Activated CD4-positive, alpha-beta T cell treated with anti-CD3 and anti-CD28 coated beads, Interleukin-2, Interleukin-6, amounts not matched to agents 100 ng/mL and 50 ng/mL, durations not matched to agents 16 hours and 8 hours (primary cell): ENCODE measurements at regions not wholly inside any gene's neighbourhood (a gene's known extent, or its start where the extent isn't known, plus 50 kb on each side); places are given as distances from the start of the nearest gene placed in this dataset.

ENCODE experiments used
- DNase-seq: peaks from one replicate; pipeline ENCODE4 v3.0.0-alpha.2; 2020

- DNase-seq: no peak
These were observed 874.9 kb upstream of the FLRT2 start for GRCh38 chr14:84655014-84655413.

- DNase-seq: no peak
These were observed 872.0 kb upstream of the FLRT2 start for GRCh38 chr14:84657911-84658310.

- no peak for DNase-seq
These were observed 859.1 kb upstream of the FLRT2 start for GRCh38 chr14:84670796-84671195.

- DNase-seq: no peak
These were observed 858.2 kb upstream of the FLRT2 start for GRCh38 chr14:84671776-84672175.

GRCh38 chr14:84674636-84675035, 855.3 kb upstream of the FLRT2 start:
- no peak for DNase-seq

- no peak for DNase-seq
These were observed 843.4 kb upstream of the FLRT2 start for GRCh38 chr14:84686550-84686949.

- DNase-seq: no peak
These were observed 841.5 kb upstream of the FLRT2 start for GRCh38 chr14:84688297-84689025.

GRCh38 chr14:84694161-84694560, 835.8 kb upstream of the FLRT2 start:
- DNase-seq: no peak

GRCh38 chr14:84704601-84705000, 825.3 kb upstream of the FLRT2 start:
- no peak for DNase-seq

- DNase-seq: no peak
These were observed 822.1 kb upstream of the FLRT2 start for GRCh38 chr14:84707830-84708229.

GRCh38 chr14:84708865-84709264, 821.1 kb upstream of the FLRT2 start:
- no peak for DNase-seq

- no peak for DNase-seq
These were observed 803.5 kb upstream of the FLRT2 start for GRCh38 chr14:84726471-84726870.

- no peak for DNase-seq
These were observed 780.6 kb upstream of the FLRT2 start for GRCh38 chr14:84749191-84749955.

GRCh38 chr14:84750284-84750683, 779.7 kb upstream of the FLRT2 start:
- DNase-seq: no peak

GRCh38 chr14:84750763-84751554, 779.0 kb upstream of the FLRT2 start:
- no peak for DNase-seq

- no peak for DNase-seq
These were observed 778.2 kb upstream of the FLRT2 start for GRCh38 chr14:84751745-84752144.

GRCh38 chr14:84760489-84761126, 769.3 kb upstream of the FLRT2 start:
- DNase-seq: no peak

GRCh38 chr14:84767434-84767833, 762.5 kb upstream of the FLRT2 start:
- DNase-seq: no peak

- no peak for DNase-seq
These were observed 759.9 kb upstream of the FLRT2 start for GRCh38 chr14:84770030-84770429.

GRCh38 chr14:84777356-84777755, 752.6 kb upstream of the FLRT2 start:
- DNase-seq: no peak

- no peak for DNase-seq
These were observed 747.0 kb upstream of the FLRT2 start for GRCh38 chr14:84782902-84783301.

- no peak for DNase-seq
These were observed 746.4 kb upstream of the FLRT2 start for GRCh38 chr14:84783511-84783910.

GRCh38 chr14:84785996-84786395, 743.9 kb upstream of the FLRT2 start:
- no peak for DNase-seq
